ENCODE measurements at regions not wholly inside any gene's neighbourhood (a gene's known extent, or its start where the extent isn't known, plus 50 kb on each side); places are given as distances from the start of the nearest gene placed in this dataset.

GRCh38 chr20:12815231-12815768 is 193.5 kb upstream of the SPTLC3 start:
- H3K27me3 ChIP-seq (ENCODE audit: low read length): peaks cover 51% of the 10 kb centered on the region
- H3K4me1 ChIP-seq (ENCODE audit: insufficient read depth, low read length): no peaks in the 10 kb centered on the region
- H4K20me1 ChIP-seq (ENCODE audit: low read length): no peaks in the 10 kb centered on the region
- no peaks in the 10 kb centered on the region for H3K9me2 ChIP-seq (replicated peaks; ENCODE audit: low read length)
- H3K27ac ChIP-seq (ENCODE audit: low read length): no peak overlapping the region
- intact Hi-C loops (cut with micrococcal nuclease): no loop called here
- no peak overlapping the region for H3K4me2 ChIP-seq (ENCODE audit: low read length)
- no peak overlapping the region for H2AFZ ChIP-seq (ENCODE audit: low read length)
- no peaks in the 10 kb centered on the region for H3F3A ChIP-seq (ENCODE audit: low read length, unreplicated experiment)
- no peaks in the 10 kb centered on the region for H3K9me3 ChIP-seq (ENCODE audit: low read length)
- no peak for TF ChIP-seq EZH2 (IDR thresholded peaks at IDR 0.05; ENCODE audit: low read length, unreplicated experiment)
- ATAC-seq (no peak), DNase-seq (no peak)
- ChIA-PET CTCF (no interaction called here), POLR2A (ENCODE audit: unreplicated experiment) (no interaction called here)
- no peak overlapping the region for H3K9ac ChIP-seq (ENCODE audit: low read length)
- no peaks in the 10 kb centered on the region for H3K79me2 ChIP-seq (ENCODE audit: low read length)
- no peaks in the 10 kb centered on the region for H3K36me3 ChIP-seq (ENCODE audit: low read depth, low read length)
- no TSS peak for BruUV-seq (replicated peaks)
- no peak overlapping the region for H3K4me3 ChIP-seq (ENCODE audit: low read length)

- no peak overlapping the region for H3K9ac ChIP-seq (ENCODE audit: low read length)
- no peaks in the 10 kb centered on the region for H3K9me2 ChIP-seq (replicated peaks; ENCODE audit: low read length)
- H2AFZ ChIP-seq (ENCODE audit: low read length): no peak overlapping the region
- no peak overlapping the region for H3K4me3 ChIP-seq (ENCODE audit: low read length)
- no peaks in the 10 kb centered on the region for H3F3A ChIP-seq (ENCODE audit: low read length, unreplicated experiment)
- no peak overlapping the region for H3K27ac ChIP-seq (ENCODE audit: low read length)
- no peak for ATAC-seq
- no peaks in the 10 kb centered on the region for H3K36me3 ChIP-seq (ENCODE audit: low read depth, low read length)
- H3K4me2 ChIP-seq (ENCODE audit: low read length): no peak overlapping the region
- BruUV-seq (replicated peaks): no TSS peak
- no peaks in the 10 kb centered on the region for H3K79me2 ChIP-seq (ENCODE audit: low read length)
- intact Hi-C loops (cut with micrococcal nuclease): no loop called here
- no peaks in the 10 kb centered on the region for H3K4me1 ChIP-seq (ENCODE audit: insufficient read depth, low read length)
- POLR2A ChIA-PET (ENCODE audit: unreplicated experiment): no interaction called here
- H3K9me3 ChIP-seq (ENCODE audit: low read length): no peaks in the 10 kb centered on the region
- no peaks in the 10 kb centered on the region for H4K20me1 ChIP-seq (ENCODE audit: low read length)
- CTCF ChIA-PET: no interaction called here
- no peak for DNase-seq
- peaks cover 47% of the 10 kb centered on the region for H3K27me3 ChIP-seq (ENCODE audit: low read length)
- TF ChIP-seq EZH2 (IDR thresholded peaks at IDR 0.05; ENCODE audit: low read length, unreplicated experiment): no peak
- 0 out of 2 replicates have a peak, but pooled peaks have one; percentile 9 for TF ChIP-seq CTCF (conservative IDR thresholded peaks at IDR 0.05; ENCODE audit: low read depth, low read length)
Observed at GRCh38 chr20:12815778-12816408, 192.9 kb upstream of the SPTLC3 start.

GRCh38 chr20:12821249-12821648 is 187.5 kb upstream of the SPTLC3 start:
- H3F3A ChIP-seq (ENCODE audit: low read length, unreplicated experiment): no peaks in the 10 kb centered on the region
- peaks cover 61% of the 10 kb centered on the region for H3K27me3 ChIP-seq (ENCODE audit: low read length)
- no peak overlapping the region for H3K4me2 ChIP-seq (ENCODE audit: low read length)
- no peak for TF ChIP-seq CTCF (conservative IDR thresholded peaks at IDR 0.05; ENCODE audit: low read depth, low read length)
- no peak for TF ChIP-seq EZH2phosphoT487 (IDR thresholded peaks at IDR 0.05; ENCODE audit: borderline replicate concordance, low read length)
- no peak for TF ChIP-seq EZH2 (IDR thresholded peaks at IDR 0.05; ENCODE audit: low read length, unreplicated experiment)
- no peak overlapping the region for H3K9ac ChIP-seq (ENCODE audit: low read length)
- no peak overlapping the region for H3K27ac ChIP-seq (ENCODE audit: low read length)
- no peaks in the 10 kb centered on the region for H3K4me1 ChIP-seq (ENCODE audit: insufficient read depth, low read length)
- intact Hi-C loops (cut with micrococcal nuclease): no loop called here
- ChIA-PET POLR2A (ENCODE audit: unreplicated experiment) (no interaction called here), CTCF (no interaction called here)
- no peaks in the 10 kb centered on the region for H3K9me2 ChIP-seq (replicated peaks; ENCODE audit: low read length)
- H3K9me3 ChIP-seq (ENCODE audit: low read length): no peaks in the 10 kb centered on the region
- ATAC-seq (no peak), DNase-seq (no peak)
- H3K36me3 ChIP-seq (ENCODE audit: low read depth, low read length): no peaks in the 10 kb centered on the region
- H4K20me1 ChIP-seq (ENCODE audit: low read length): no peaks in the 10 kb centered on the region
- no peaks in the 10 kb centered on the region for H3K79me2 ChIP-seq (ENCODE audit: low read length)
- H2AFZ ChIP-seq (ENCODE audit: low read length): no peak overlapping the region
- no peak overlapping the region for H3K4me3 ChIP-seq (ENCODE audit: low read length)
- BruUV-seq (replicated peaks): no TSS peak

Data from PC-3 (cell line).